Lower leg skin (tissue), 3 donors: ENCODE measurements at regions not wholly inside any gene's neighbourhood (a gene's known extent, or its start where the extent isn't known, plus 50 kb on each side); places are given as distances from the start of the nearest gene placed in this dataset.

Experiments used
- POLR2A ChIP-seq, 2 donors: fragments of 450-650 bp; IDR thresholded peaks; one replicate each; pipeline ENCODE4 v1.6.1; 2016 to 2017; ENCODE audit warnings: antibody characterized with exemption in 2 of 2, mild to moderate bottlenecking in 1 of 2, moderate library complexity in 1 of 2
- TF ChIP-seq, protein P1 (sequence below), 3 donors: fragments of 450-650 bp; IDR thresholded peaks; one replicate each; pipeline ENCODE4 v1.5.1; 2016; ENCODE audit warnings: antibody characterized with exemption in 3 of 3, mild to moderate bottlenecking in 3 of 3, moderate library complexity in 2 of 3

DNA sequence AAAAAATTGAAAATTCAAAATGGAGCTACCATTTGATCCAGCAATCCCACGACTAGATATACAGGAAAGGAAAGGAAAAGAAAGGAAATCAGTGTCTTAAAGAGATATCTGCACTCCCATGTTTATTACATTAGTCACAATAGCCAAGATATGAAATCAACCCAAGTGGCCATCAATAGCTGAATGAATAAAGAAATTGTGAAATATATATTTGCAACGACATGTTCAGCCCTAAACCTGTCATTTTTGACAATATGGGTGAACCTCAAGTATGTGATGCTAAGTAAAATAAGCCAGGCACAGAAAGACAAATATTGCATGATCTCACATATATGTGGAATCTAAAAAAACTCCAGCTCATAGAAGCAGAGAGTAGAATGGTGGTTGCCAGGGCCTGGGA, 155.1 kb downstream of the ANXA5 start:
- TF ChIP-seq, protein P1, sequence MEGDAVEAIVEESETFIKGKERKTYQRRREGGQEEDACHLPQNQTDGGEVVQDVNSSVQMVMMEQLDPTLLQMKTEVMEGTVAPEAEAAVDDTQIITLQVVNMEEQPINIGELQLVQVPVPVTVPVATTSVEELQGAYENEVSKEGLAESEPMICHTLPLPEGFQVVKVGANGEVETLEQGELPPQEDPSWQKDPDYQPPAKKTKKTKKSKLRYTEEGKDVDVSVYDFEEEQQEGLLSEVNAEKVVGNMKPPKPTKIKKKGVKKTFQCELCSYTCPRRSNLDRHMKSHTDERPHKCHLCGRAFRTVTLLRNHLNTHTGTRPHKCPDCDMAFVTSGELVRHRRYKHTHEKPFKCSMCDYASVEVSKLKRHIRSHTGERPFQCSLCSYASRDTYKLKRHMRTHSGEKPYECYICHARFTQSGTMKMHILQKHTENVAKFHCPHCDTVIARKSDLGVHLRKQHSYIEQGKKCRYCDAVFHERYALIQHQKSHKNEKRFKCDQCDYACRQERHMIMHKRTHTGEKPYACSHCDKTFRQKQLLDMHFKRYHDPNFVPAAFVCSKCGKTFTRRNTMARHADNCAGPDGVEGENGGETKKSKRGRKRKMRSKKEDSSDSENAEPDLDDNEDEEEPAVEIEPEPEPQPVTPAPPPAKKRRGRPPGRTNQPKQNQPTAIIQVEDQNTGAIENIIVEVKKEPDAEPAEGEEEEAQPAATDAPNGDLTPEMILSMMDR (IDR thresholded peaks at IDR 0.05) = no peak
- TF ChIP-seq POLR2A (IDR thresholded peaks at IDR 0.05) = no peak
